ENCODE measurements at regions not wholly inside any gene's neighbourhood (a gene's known extent, or its start where the extent isn't known, plus 50 kb on each side); places are given as distances from the start of the nearest gene placed in this dataset.

- TF ChIP-seq CTCF (IDR thresholded peaks at IDR 0.05) = no peak
- TF ChIP-seq POLR2A (IDR thresholded peaks at IDR 0.05) = no peak
Observed at GRCh38 chr11:130638624-130639023, 190.2 kb downstream of the ADAMTS15 start.
